Psoas muscle (tissue), 7 donors: ENCODE measurements at regions not wholly inside any gene's neighbourhood (a gene's known extent, or its start where the extent isn't known, plus 50 kb on each side); places are given as distances from the start of the nearest gene placed in this dataset.

ENCODE experiments used
- ATAC-seq, 4 donors: fragments of 200-7000 bp; cut with Tn5 transposase; one replicate each; pipeline ENCODE4 v1.9.1; 2020; ENCODE audit warnings: moderate library complexity in 3 of 4, mild to moderate bottlenecking in 2 of 4
- DNase-seq, 2 donors: peaks; one replicate each; pipeline ENCODE4 v3.0.0-alpha.2; 2020
- H3K27ac ChIP-seq: fragments of 200-600 bp; one replicate; pipeline ENCODE4 v1.8.0; 2022
- H3K27me3 ChIP-seq, 3 donors: fragments of 200-600 bp in 1 of 3; one replicate each; pipeline versions ENCODE4 v1.6.1 to v1.8.0; 2013 to 2022; ENCODE audit warnings: low read length in 2 of 3, mild to moderate bottlenecking in 2 of 3, moderate library complexity in 1 of 3; ENCODE audit not compliant: insufficient read depth in 3 of 3
- H3K36me3 ChIP-seq, 2 donors: fragments of 200-600 bp in 1 of 2; one replicate each; pipeline versions ENCODE4 v1.6.1 to v1.8.0; 2013 to 2022; ENCODE audit warnings: low read depth in 1 of 2, mild to moderate bottlenecking in 1 of 2, moderate library complexity in 1 of 2; ENCODE audit not compliant: insufficient read depth in 1 of 2
- H3K4me1 ChIP-seq: fragments of 200-600 bp; one replicate; pipeline ENCODE4 v1.8.0; 2022
- H3K4me3 ChIP-seq: fragments of 200-600 bp; one replicate; pipeline ENCODE4 v1.8.0; 2022; ENCODE audit warnings: mild to moderate bottlenecking
- H3K9me3 ChIP-seq: fragments of 200-600 bp; one replicate; pipeline ENCODE4 v1.8.0; 2022
- CTCF ChIP-seq: fragments of 200-600 bp; IDR thresholded peaks from one replicate; pipeline ENCODE4 v1.8.0; 2022; ENCODE audit warnings: antibody characterized with exemption
- WGBS, 3 donors: extraction: QIAGEN DNeasy Blood & Tissue Kit; methylation state at CpG; one replicate each; pipeline versions ENCODE4 v1.1.6 to v1.1.7; 2013; 5-methylcytosine and 5-hydroxymethylcytosine counted together
- intact Hi-C, 2 donors: fragments of 100-400 bp; cut with DNase I; formaldehyde crosslinking; loops; one replicate each; pipeline versions ENCODE4 v1.11.0 to v1.14.2; 2022
- donor health status: healthy with polysubstance abuse.
- donor health status: DM: no; HTN: no; CAD: no; lungs with moderate emphysema.
- donor health status: Bipolar disorder and iron deficiency.
- donor health status: healthy.
- donor health status: DM: yes; HTN: yes; CAD: no.
- donor health status: DM: no; HTN: no; CAD: no.
- donor health status: DM: yes; HTN: yes; CAD: no.

- DNase-seq (no peak), ATAC-seq (no peak)
- no peak for TF ChIP-seq CTCF
- Histone ChIP-seq H3K9me3 (no peaks in the 10 kb centered on the region), H3K4me1 (no peaks in the 10 kb centered on the region), H3K27me3 (no peaks in the 10 kb centered on the region), H3K36me3 (no peaks in the 10 kb centered on the region), H3K27ac (no peak overlapping the region), H3K4me3 (no peak overlapping the region)
- intact Hi-C loops = no loop called here
- 90 to 99% (median 98%) methylated on average over 1 of the region's 1 CpG for WGBS, 3 donors
Measured at GRCh38 chr9:115980502-115980901, 173.1 kb upstream of the PAPPA start.

- Histone ChIP-seq H3K27ac (no peak overlapping the region), H3K4me3 (no peak overlapping the region), H3K4me1 (no peaks in the 10 kb centered on the region), H3K36me3 (no peaks in the 10 kb centered on the region), H3K27me3 (no peaks in the 10 kb centered on the region), H3K9me3 (no peaks in the 10 kb centered on the region)
- 75 to 82% (median 79%) methylated on average over 4 of the region's 4 CpGs for WGBS, 3 donors
- DNase-seq (no peak), ATAC-seq (no peak)
- TF ChIP-seq CTCF = no peak
- intact Hi-C loops = no loop called here
Measured at GRCh38 chr9:115980976-115981375, 172.6 kb upstream of the PAPPA start.

GRCh38 chr9:115983366-115983765 is 170.2 kb upstream of the PAPPA start:
- no peak for DNase-seq
- intact Hi-C loops = no loop called here
- Histone ChIP-seq H3K4me1 (no peaks in the 10 kb centered on the region), H3K27me3 (no peaks in the 10 kb centered on the region), H3K9me3 (no peaks in the 10 kb centered on the region), H3K27ac (no peak overlapping the region), H3K4me3 (no peak overlapping the region), H3K36me3 (no peaks in the 10 kb centered on the region)
- no peak for TF ChIP-seq CTCF
- ATAC-seq = no peak
- 93 to 96% (median 95%) methylated on average over 6 of the region's 6 CpGs for WGBS, 3 donors

GRCh38 chr9:115985657-115986056 is 167.9 kb upstream of the PAPPA start:
- TF ChIP-seq CTCF = no peak
- Histone ChIP-seq H3K27ac (no peak overlapping the region), H3K4me1 (no peaks in the 10 kb centered on the region), H3K27me3 (no peaks in the 10 kb centered on the region), H3K36me3 (no peaks in the 10 kb centered on the region), H3K9me3 (no peaks in the 10 kb centered on the region), H3K4me3 (no peak overlapping the region)
- intact Hi-C loops = no loop called here
- ATAC-seq = no peak
- no peak for DNase-seq
- WGBS, 3 donors = 88 to 91% (median 90%) methylated on average over 1 of the region's 1 CpG

- 93 to 95% (median 94%) methylated on average over 3 of the region's 3 CpGs for WGBS, 3 donors
- no peak for TF ChIP-seq CTCF
- H3K9me3 ChIP-seq = no peaks in the 10 kb centered on the region
- no peaks in the 10 kb centered on the region for H3K27me3 ChIP-seq
- H3K27ac ChIP-seq = no peak overlapping the region
- H3K36me3 ChIP-seq = no peaks in the 10 kb centered on the region
- no peak overlapping the region for H3K4me3 ChIP-seq
- DNase-seq (no peak), ATAC-seq (no peak)
- H3K4me1 ChIP-seq = no peaks in the 10 kb centered on the region
- intact Hi-C loops = no loop called here
Measured at GRCh38 chr9:115986508-115986907, 167.1 kb upstream of the PAPPA start.
